Skeletal muscle cell (primary cell): ENCODE measurements at regions not wholly inside any gene's neighbourhood (a gene's known extent, or its start where the extent isn't known, plus 50 kb on each side); places are given as distances from the start of the nearest gene placed in this dataset.

Source experiments
- DNase-seq: peaks from one replicate; pipeline ENCODE4 v3.0.0-alpha.2; 2010; ENCODE audit warnings: low read depth
- H3K4me3 ChIP-seq: 2 replicates; pipeline ENCODE4 v1.5.1; 2011; ENCODE audit warnings: low read depth, mild to moderate bottlenecking, control low read depth, low read length, moderate library complexity

DNA sequence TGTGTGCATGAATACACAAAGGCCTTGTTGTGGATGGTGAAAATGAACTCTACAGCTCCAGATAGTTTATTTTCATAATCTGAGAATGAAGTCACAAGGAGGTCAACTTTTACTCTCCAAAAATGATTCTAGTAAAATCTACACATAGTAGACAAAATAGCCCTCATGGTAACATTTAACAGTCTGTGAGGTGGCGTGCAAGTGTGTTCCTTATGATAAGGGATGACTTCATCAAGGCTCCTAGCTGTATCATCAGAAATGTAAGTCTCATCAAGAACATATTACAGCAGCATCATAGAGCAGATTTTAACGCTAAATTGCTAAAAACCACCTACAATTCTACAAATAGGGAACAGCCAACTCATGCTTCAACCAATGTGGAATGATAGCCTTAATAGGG lies 72.3 kb upstream of the RIOK3 start:
- H3K4me3 ChIP-seq = no peak overlapping the region
- no peak for DNase-seq

DNA sequence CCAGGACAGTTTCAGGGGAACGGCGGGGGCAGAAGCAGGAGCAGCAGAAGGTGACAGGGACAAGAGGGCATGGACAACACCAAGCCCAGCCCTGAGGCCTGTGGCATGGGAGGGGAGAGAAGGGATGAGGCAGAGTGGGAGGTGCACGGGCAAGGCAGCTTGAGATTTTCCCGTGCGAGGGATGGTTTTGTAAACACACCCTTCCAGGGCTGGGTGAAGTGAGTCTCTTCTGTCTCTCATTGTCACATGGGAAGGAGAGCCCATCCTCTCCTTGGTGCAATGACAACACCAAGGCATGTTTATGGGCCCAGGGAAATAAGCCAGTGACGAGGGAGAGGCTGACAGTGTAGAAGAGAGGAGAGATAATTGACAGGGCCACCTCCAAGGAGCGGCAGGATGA lies 69.6 kb upstream of the RIOK3 start:
- no peak overlapping the region for H3K4me3 ChIP-seq
- DNase-seq = no peak

DNA sequence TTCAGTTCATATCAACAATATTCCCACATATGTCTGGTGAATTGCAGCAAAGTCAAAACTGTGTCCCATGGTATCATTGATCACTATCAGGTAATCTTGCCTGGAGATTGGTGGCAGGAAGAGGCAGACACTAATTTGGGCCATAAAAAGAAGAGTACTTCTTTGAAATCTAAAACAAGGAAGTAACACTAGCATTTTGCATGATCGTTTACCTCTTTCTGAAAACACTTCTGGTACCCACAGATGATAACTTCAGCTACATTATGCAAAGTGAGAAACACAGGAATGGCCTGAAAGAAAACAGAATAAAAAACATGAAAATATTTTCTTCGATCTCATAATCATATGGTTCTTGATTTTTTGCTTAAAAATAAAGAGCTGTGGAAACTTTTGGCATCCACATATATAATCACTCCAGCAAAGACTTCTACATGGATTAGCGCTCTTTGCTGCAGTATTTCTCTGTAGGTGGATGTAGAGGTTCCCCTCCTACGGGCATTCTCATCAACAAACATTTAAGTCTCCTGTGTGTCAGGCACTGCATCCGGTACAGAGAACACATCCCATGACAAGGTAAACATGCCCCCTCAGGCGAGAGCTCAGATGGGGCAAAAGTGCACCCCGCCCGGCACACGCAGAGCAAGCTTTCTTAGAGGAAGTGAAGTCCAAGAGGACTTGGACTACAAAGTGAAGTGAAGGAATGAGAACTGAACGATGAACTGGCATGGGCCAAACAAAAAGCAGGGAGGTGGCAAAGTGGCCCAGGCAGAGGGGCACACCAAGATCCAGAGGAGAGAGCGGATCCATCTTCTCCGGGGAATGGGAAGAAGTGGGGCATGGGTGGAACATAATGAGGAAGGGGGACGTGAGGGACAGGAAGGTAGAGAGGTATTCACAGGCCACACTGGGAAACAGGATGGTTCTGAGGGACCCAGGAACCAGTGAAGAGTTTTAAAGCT lies 68.0 kb upstream of the RIOK3 start:
- H3K4me3 ChIP-seq = no peak overlapping the region
- DNase-seq = no peak

DNA sequence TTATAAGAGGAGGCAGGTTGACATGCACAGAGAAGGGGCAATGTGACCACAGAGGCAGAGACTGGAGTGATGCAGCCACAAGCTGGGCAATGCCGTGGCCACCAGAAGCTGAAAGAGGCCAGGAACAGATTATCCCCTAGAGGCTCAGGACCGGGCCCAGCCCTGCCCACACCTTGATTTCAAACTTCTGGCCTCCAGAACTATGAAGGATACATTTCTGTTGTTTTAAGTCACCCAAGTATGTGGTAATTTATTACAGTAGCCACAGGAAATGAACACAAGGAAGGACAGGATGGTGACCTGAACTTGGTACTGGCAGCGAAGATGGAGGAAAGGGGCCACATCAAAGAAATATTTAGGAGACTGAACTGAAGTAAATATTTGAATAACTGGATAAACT lies 66.8 kb upstream of the RIOK3 start:
- no peak for DNase-seq
- H3K4me3 ChIP-seq = no peak overlapping the region

DNA sequence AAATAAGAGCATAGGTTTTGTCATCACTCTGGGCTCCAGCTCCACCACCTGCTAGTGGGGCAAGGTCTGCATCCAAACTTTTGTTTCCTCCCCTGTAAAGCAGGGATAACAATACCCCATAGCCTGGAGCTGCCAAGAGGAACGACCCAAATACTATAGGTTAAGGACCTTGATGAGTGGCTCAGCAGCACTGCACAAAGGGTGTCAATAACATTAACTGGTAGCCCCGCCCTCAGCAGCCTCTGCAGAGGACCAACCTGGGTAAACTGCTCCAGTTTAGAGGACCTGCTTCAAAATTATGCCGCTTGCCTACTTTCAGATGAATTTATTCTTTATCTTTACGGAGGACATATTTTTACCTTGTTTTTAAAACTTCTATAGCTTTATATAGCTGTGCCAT lies 65.8 kb upstream of the RIOK3 start:
- H3K4me3 ChIP-seq = no peak overlapping the region
- no peak for DNase-seq

DNA sequence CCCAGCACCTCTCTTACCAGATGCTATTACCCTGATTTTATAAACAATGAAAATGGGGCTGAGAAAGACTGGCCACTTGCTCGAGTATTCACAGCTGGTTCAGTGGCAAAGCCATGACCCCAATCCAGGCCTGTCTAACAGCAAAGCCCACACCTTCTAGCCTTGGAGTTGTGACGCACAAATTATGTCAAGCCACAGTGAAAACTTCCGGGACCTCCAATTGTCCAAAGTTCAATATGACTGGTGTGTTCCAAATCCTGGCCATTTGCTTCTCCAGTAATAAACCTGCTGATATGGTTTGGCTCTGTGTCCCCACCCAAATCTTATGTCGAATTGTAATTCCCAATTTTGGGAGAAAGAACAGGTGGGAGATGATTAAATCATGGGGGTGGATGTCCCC lies 64.7 kb upstream of the RIOK3 start:
- no peak overlapping the region for H3K4me3 ChIP-seq

DNA sequence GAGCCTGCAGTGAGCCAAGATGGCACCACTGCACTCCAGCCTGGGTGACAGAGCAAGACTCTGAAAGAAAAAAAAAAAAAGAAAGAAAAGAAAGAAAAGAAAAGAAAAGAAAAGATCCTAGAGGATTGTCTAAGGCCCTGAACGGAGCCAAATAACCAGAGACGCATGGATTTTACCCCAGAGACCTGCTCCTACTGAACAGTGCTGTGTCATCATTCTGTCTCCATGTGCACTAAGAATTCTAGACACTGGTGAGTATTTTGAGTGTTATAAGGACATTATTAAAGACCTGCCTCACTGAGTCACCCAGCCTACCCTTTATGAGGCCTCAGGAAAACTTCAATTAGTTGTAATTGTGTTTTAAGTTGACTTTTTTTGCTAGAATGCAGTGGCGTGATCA lies 61.9 kb upstream of the RIOK3 start:
- no peak for DNase-seq
- H3K4me3 ChIP-seq = no peak overlapping the region

More for the DNA sequence above, 64.7 kb upstream of the RIOK3 start:
- DNase-seq = no peak

DNA sequence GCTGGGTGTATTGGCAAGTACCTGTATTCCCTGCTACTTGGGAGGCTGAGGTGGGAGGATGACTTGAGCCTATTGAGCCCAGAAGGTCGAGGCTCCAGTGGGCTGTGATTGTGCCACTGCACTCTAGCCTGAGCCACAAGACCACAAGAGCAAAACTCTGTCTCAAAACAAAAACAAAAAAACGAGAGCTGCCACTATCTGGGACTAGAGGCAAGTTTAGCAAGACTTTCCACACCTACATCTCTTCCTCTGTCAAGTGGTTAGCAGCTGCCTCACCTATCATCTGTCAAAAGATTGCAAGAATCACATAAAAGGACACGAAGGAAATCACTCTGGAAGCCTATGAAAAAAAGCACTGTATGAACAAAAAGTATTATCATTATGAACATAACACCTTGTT lies 55.2 kb upstream of the RIOK3 start:
- H3K4me3 ChIP-seq = no peak overlapping the region
- DNase-seq = no peak

DNA sequence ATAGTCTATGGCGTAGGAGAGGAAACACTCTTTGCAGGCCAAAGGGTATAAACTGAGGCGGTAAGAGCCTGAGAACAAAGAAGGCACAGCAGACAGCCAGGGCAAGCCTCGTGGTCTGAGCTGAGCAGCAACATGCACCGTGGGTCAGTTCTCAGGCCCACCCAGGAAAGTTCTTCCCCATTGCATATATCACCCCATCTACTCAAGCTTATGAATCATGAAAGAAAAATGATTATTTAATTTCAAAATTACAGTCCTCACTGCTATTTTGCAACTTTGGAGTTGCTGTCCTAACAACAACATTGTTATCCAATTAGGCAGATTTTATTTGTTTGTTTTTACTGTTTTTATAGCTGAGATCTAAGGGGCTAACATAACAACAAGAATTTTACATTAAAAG lies 54.7 kb upstream of the RIOK3 start:
- H3K4me3 ChIP-seq = no peak overlapping the region
- no peak for DNase-seq

DNA sequence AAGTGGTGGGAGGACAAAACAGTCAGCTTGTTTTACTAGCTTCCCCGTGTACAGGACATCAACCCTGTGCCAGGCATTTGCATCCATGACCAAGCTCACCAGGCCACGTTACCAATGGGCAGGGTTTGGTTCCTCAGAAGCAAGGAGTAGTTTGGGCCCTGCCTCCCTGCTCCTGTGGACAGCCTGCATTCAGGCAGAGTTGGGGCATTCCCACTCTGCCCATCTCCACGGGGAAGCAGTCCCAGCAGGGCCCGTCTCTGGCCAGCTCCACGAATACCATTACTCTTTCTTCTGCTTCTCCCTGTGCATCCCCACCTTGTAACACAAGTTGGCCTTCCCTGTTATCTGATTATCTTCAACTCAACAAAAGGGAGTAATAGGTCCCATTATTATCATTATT lies 54.0 kb upstream of the RIOK3 start:
- H3K4me3 ChIP-seq = no peak overlapping the region
- no peak for DNase-seq

DNA sequence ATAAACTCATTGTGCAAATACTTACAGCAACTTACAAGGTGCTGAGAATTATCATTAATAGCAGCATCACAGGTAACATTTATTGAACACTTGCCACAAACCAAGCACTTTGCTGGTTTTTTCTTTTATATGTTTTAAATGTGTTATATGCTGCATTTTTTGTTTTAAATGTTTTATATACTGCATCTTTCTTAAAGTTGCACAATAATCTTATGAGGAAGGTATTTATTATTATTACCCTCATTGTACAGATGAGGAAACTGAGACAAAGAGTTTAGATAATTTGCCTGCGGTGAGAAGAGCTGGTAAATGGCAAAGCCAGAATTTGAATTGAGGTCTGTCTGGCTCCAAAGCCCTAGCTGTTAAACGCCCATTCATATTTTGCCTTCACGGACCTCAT lies 52.2 kb upstream of the RIOK3 start:
- no peak overlapping the region for H3K4me3 ChIP-seq
- no peak for DNase-seq

DNA sequence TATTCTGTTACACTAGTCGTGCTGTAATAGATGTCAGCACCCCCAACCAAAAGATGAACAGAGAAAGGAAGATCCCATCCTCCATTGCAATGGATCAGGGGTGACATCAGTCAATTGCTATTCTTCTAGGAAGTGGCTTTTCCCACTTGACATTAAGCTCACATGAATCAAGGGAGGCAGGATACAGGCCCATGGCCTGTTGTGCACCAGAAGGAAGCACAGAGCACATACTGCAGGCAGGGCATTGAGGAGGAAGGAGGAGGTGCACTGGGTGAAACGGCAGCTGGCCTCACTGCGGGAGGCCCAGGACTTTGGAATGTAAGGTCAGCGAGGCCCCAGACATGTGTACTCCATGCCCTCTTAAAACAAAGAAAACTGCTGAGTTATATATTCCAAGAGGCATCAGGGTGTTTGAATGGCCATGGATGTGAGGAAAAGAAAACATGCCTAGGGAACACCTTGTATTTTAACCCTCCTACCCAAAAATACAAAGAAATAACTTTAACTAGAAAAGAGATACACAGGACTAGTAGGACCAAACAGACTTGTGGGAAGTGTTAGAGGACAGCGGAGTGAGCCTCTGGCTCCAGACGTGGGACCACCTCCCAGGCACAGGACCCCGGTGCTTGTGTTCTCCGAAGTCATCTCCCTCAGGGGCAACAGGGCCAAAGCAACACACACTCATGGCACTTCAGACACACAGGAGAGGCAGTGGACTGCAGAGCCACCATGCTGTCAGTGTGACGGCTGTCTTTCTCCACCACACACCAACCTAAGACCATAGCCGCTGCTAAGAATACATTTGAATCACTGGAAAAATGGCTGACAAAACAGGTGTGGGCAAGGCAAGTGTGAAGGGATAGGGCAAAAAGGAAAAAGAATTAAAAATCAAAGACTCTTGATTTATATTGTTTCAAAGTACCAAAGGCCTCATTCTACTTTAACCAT lies 51.4 kb upstream of the RIOK3 start:
- H3K4me3 ChIP-seq = no peak overlapping the region
- peak; percentile 42 for DNase-seq
